Naive thymus-derived CD4-positive, alpha-beta T cell (primary cell): ENCODE measurements at regions not wholly inside any gene's neighbourhood (a gene's known extent, or its start where the extent isn't known, plus 50 kb on each side); places are given as distances from the start of the nearest gene placed in this dataset.

Source experiments
- ATAC-seq: fragments of 150-1000 bp; cut with Tn5 transposase; 2 replicates; pipeline ENCODE4 v1.10.0; 2021; ENCODE audit warnings: mild to moderate bottlenecking, moderate library complexity
- CTCF ChIA-PET: fragments of 350-600 bp; sonication (Branson Sonifier 250); formaldehyde crosslinking; loops from one replicate; lab custom pipeline; 2021; ENCODE audit warnings: antibody characterized with exemption; lab: Charles Lee
- POLR2A ChIA-PET: fragments of 350-600 bp; sonication (Branson Sonifier 250); formaldehyde crosslinking; loops from one replicate; lab custom pipeline; 2021; ENCODE audit warnings: antibody characterized with exemption, inconsistent platforms; lab: Charles Lee
- DNase-seq, 9 donors: peaks; one replicate each; pipeline versions ENCODE4 v3.0.0 to v3.0.0-alpha.2; 2020 to 2022; ENCODE audit warnings: mixed read lengths in 1 of 9
- H3K27ac ChIP-seq: one replicate; pipeline ENCODE4 v1.7.0; 2013; ENCODE audit warnings: mild to moderate bottlenecking, low read depth, low read length, moderate library complexity
- H3K27me3 ChIP-seq, 2 donors: one replicate each; pipeline ENCODE4 v1.7.0; 2013; ENCODE audit warnings: low read length in 2 of 2, mild to moderate bottlenecking in 2 of 2, moderate library complexity in 2 of 2; ENCODE audit not compliant: control insufficient read depth in 2 of 2, insufficient read depth in 2 of 2
- H3K36me3 ChIP-seq, 3 experiments: 1 replicate in 2 of 3; 2 replicates in 1 of 3; pipeline ENCODE4 v1.7.0; 2013; ENCODE audit warnings: low read length in 3 of 3, mild to moderate bottlenecking in 3 of 3, moderate library complexity in 1 of 3; ENCODE audit not compliant: insufficient read depth in 3 of 3, control insufficient read depth in 2 of 3
- H3K4me1 ChIP-seq, 2 donors: one replicate each; pipeline ENCODE4 v1.7.0; 2013; ENCODE audit warnings: low read length in 2 of 2, mild to moderate bottlenecking in 2 of 2, moderate library complexity in 1 of 2; ENCODE audit not compliant: control insufficient read depth in 2 of 2, insufficient read depth in 2 of 2
- H3K4me3 ChIP-seq: 2 replicates; pipeline ENCODE4 v1.7.0; 2013; ENCODE audit warnings: mild to moderate bottlenecking, low read length
- H3K9me3 ChIP-seq, 3 experiments: 1 replicate in 2 of 3; 2 replicates in 1 of 3; pipeline ENCODE4 v1.7.0; 2013; ENCODE audit warnings: low read length in 3 of 3; ENCODE audit not compliant: control insufficient read depth in 2 of 3
- H3K27ac Mint-ChIP-seq, 9 donors: one replicate each; pipeline ENCODE4 v1.8.0; 2020 to 2022; ENCODE audit warnings: mixed read lengths in 9 of 9, mild to moderate bottlenecking in 8 of 9, moderate library complexity in 5 of 9, inconsistent platforms in 2 of 9
- H3K27me3 Mint-ChIP-seq, 5 donors: one replicate each; pipeline ENCODE4 v1.8.0; 2021 to 2022; ENCODE audit warnings: mixed read lengths in 5 of 5, mild to moderate bottlenecking in 1 of 5
- H3K36me3 Mint-ChIP-seq, 5 donors: one replicate each; pipeline ENCODE4 v1.8.0; 2020 to 2022; ENCODE audit warnings: mixed read lengths in 5 of 5, mild to moderate bottlenecking in 3 of 5, inconsistent platforms in 1 of 5
- H3K4me1 Mint-ChIP-seq, 7 donors: one replicate each; pipeline ENCODE4 v1.8.0; 2020 to 2022; ENCODE audit warnings: mixed read lengths in 7 of 7, mild to moderate bottlenecking in 3 of 7, inconsistent platforms in 1 of 7
- H3K4me3 Mint-ChIP-seq, 10 donors: one replicate each; pipeline ENCODE4 v1.8.0; 2020 to 2022; ENCODE audit warnings: mild to moderate bottlenecking in 10 of 10, mixed read lengths in 10 of 10, moderate library complexity in 6 of 10, inconsistent platforms in 2 of 10
- H3K9me3 Mint-ChIP-seq, 11 donors: one replicate each; pipeline ENCODE4 v1.8.0; 2020 to 2022; ENCODE audit warnings: mixed read lengths in 11 of 11, mild to moderate bottlenecking in 4 of 11, inconsistent platforms in 1 of 11, moderate library complexity in 1 of 11
- intact Hi-C, 2 donors: fragments of 100-400 bp; cut with micrococcal nuclease; formaldehyde crosslinking; loops; one replicate each; pipeline ENCODE4 v1.15.1; 2023

DNA sequence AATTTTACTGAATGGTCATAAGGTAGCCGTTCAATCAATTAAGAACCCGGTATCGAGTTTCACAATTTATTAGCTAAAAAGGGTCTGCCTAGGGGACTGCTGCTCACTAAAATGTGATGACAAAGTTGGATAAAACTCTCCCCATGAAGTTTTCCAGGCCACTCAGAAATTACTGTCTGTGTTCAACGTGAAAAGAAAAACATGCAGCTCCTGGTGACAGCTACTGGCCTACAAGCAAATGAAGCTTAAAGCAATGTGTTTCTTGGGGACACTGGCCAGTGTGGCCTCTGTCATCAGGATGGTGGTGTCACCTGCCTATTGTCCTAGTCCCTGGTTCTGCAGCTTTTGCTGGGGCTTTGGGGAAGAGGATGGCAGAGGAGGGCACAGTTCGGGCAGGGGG is 222.6 kb downstream of the WDR11 start:
- no peak overlapping the region for H3K27ac Mint-ChIP-seq
- DNase-seq (no peak), ATAC-seq (no peak)
- CTCF ChIA-PET: no interaction called here
- no peaks in the 10 kb centered on the region for H3K36me3 ChIP-seq
- intact Hi-C loops: no loop called here
- H3K9me3 Mint-ChIP-seq: peaks cover 0 to 4% (median 0%) of the 10 kb centered on the region in 11 donors
- H3K27ac ChIP-seq: no peak overlapping the region
- peaks cover 0 to 16% (median under 1%) of the 10 kb centered on the region in 5 donors for H3K27me3 Mint-ChIP-seq
- no peaks in the 10 kb centered on the region for H3K9me3 ChIP-seq
- H3K27me3 ChIP-seq: no peaks in the 10 kb centered on the region
- no peaks in the 10 kb centered on the region for H3K4me1 ChIP-seq
- H3K4me3 Mint-ChIP-seq: no peak overlapping the region
- H3K36me3 Mint-ChIP-seq: no peaks in the 10 kb centered on the region
- H3K4me3 ChIP-seq: no peak overlapping the region
- POLR2A ChIA-PET: no interaction called here
- H3K4me1 Mint-ChIP-seq: no peaks in the 10 kb centered on the region

DNA sequence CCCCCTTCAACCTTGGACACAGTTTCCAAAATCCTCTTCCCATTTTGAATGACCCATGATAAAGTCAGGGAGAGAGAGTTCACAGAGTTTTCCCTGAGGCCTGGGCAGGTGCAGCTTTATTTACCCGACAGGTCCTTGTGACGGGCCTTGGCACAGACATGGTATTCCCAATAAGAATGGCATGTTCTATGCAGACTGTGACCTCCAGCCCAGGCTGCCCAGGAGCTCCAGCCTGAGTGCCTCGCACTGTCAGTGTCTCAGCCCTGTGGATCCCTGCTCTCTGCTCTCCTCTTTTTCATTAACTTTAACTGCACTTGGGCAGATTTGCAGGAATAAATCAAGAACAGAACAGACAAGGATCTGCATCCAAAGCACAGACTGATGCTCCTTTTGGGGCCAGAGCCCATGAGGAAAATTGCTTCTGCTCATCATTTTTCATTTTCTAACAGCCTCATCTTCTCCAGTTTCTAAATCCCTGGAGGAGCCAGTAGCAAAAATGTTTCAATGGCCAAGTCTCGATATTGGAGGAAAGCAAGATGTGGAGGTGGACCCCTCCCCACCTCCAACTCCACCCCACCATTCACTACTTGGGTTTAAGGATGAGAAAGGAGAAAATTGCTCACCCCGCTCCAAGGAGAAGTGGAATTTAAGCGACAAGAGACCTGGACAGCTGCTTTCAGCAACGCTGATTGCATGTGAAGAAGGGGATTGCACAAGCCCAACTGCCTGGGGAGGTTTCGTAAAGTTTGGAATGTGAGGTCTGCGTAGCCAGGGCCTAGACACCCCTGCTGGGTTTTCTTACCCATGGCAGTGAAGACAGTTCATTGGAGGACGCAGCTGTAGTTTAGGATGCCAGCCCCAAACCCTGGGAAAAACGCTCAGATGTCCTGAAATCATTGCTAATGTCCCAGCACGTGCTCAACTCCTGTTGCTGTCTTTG is 225.9 kb downstream of the WDR11 start:
- Histone ChIP-seq H3K4me1 (no peaks in the 10 kb centered on the region), H3K27me3 (no peaks in the 10 kb centered on the region), H3K36me3 (no peaks in the 10 kb centered on the region), H3K27ac (no peak overlapping the region), H3K4me3 (no peak overlapping the region), H3K9me3 (no peaks in the 10 kb centered on the region)
- DNase-seq (no peak), ATAC-seq (no peak)
- H3K27me3 Mint-ChIP-seq: peaks cover 0 to 11% (median 3%) of the 10 kb centered on the region in 5 donors
- no peaks in the 10 kb centered on the region for H3K36me3 Mint-ChIP-seq
- peaks cover 0 to 3% (median 0%) of the 10 kb centered on the region in 11 donors for H3K9me3 Mint-ChIP-seq
- CTCF ChIA-PET: no interaction called here
- no peaks in the 10 kb centered on the region for H3K4me1 Mint-ChIP-seq
- H3K4me3 Mint-ChIP-seq: no peak overlapping the region
- no peak overlapping the region for H3K27ac Mint-ChIP-seq
- POLR2A ChIA-PET: no interaction called here
- intact Hi-C loops: no loop called here

GRCh38 chr10:121078036-121078435 is 226.9 kb downstream of the WDR11 start:
- H3K27ac Mint-ChIP-seq: no peak overlapping the region
- no peaks in the 10 kb centered on the region for H3K4me1 ChIP-seq
- H3K36me3 Mint-ChIP-seq: no peaks in the 10 kb centered on the region
- H3K27ac ChIP-seq: no peak overlapping the region
- ChIA-PET CTCF (no interaction called here), POLR2A (no interaction called here)
- intact Hi-C loops: no loop called here
- no peaks in the 10 kb centered on the region for H3K9me3 ChIP-seq
- peaks cover 0 to 11% (median 6%) of the 10 kb centered on the region in 5 donors for H3K27me3 Mint-ChIP-seq
- no peaks in the 10 kb centered on the region for H3K4me1 Mint-ChIP-seq
- no peaks in the 10 kb centered on the region for H3K36me3 ChIP-seq
- no peak overlapping the region for H3K4me3 ChIP-seq
- DNase-seq: no peak
- H3K4me3 Mint-ChIP-seq: no peak overlapping the region
- H3K27me3 ChIP-seq: no peaks in the 10 kb centered on the region
- no peak for ATAC-seq
- H3K9me3 Mint-ChIP-seq: peaks cover 0 to 6% (median 0%) of the 10 kb centered on the region in 11 donors

DNA sequence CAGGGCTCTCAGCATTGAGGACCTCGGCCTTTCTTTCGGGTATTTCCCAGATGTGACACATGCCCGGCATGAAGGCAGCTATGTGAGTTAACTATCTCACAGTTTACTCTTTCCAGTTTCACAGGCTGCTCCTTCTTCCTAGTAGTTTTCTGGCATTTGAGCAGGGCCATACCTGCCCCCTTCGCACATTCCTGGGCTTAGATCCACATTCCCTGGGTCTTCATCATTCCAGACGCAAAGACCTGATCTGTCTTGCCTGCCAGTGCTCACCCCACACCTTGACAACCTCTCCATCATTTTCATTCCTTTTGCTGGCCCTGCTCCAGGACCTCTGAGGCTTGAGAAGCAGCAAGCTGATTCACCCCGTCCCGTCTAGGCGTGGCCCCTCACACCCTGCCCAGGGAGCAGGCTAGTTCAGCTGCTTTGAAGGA is 227.5 kb downstream of the WDR11 start:
- H3K9me3 ChIP-seq: no peaks in the 10 kb centered on the region
- Mint-ChIP-seq H3K4me3 (no peak overlapping the region), H3K36me3 (no peaks in the 10 kb centered on the region), H3K9me3 (peaks cover 0 to 6% (median 0%) of the 10 kb centered on the region in 11 donors), H3K4me1 (no peaks in the 10 kb centered on the region), H3K27ac (no peak overlapping the region), H3K27me3 (peaks cover 0 to 11% (median 6%) of the 10 kb centered on the region in 5 donors)
- no peak overlapping the region for H3K4me3 ChIP-seq
- no peaks in the 10 kb centered on the region for H3K27me3 ChIP-seq
- no peaks in the 10 kb centered on the region for H3K4me1 ChIP-seq
- no peak overlapping the region for H3K27ac ChIP-seq
- POLR2A ChIA-PET: no interaction called here
- H3K36me3 ChIP-seq: no peaks in the 10 kb centered on the region
- DNase-seq (no peak), ATAC-seq (no peak)
- intact Hi-C loops: no loop called here
- CTCF ChIA-PET: no interaction called here

DNA sequence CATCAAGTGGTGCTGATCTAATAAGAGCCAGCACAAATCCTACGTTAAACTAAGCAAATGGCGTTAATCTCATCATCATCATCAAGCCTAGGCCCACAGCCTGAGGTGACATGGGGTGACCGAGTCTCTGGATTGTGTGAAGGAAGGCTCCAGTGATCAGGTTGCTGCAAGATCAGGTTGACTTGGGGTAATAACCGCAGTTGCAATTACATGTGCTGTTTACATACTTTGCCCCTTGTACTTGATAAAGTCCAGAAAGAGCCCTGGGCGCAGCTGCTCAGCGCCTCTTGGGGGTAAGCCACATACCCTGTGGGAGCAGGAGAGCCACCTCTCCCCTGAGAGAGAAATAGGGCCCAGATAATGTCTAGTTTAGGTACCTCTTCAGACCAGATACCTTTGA is 228.1 kb downstream of the WDR11 start:
- Histone ChIP-seq H3K27me3 (no peaks in the 10 kb centered on the region), H3K36me3 (no peaks in the 10 kb centered on the region), H3K9me3 (no peaks in the 10 kb centered on the region), H3K4me1 (no peaks in the 10 kb centered on the region), H3K27ac (no peak overlapping the region), H3K4me3 (no peak overlapping the region)
- ATAC-seq: no peak
- ChIA-PET CTCF (no interaction called here), POLR2A (no interaction called here)
- no peaks in the 10 kb centered on the region for H3K4me1 Mint-ChIP-seq
- peaks cover 0 to 11% (median 6%) of the 10 kb centered on the region in 5 donors for H3K27me3 Mint-ChIP-seq
- H3K27ac Mint-ChIP-seq: no peak overlapping the region
- no peaks in the 10 kb centered on the region for H3K36me3 Mint-ChIP-seq
- H3K4me3 Mint-ChIP-seq: no peak overlapping the region
- DNase-seq: no peak
- intact Hi-C loops: no loop called here
- peaks cover 0 to 6% (median 0%) of the 10 kb centered on the region in 11 donors for H3K9me3 Mint-ChIP-seq

GRCh38 chr10:121080281-121080891 is 229.2 kb downstream of the WDR11 start:
- H3K27me3 ChIP-seq: no peaks in the 10 kb centered on the region
- no peak overlapping the region for H3K4me3 Mint-ChIP-seq
- H3K9me3 ChIP-seq: no peaks in the 10 kb centered on the region
- H3K4me3 ChIP-seq: no peak overlapping the region
- peaks cover 0 to 6% (median 0%) of the 10 kb centered on the region in 11 donors for H3K9me3 Mint-ChIP-seq
- no peaks in the 10 kb centered on the region for H3K4me1 Mint-ChIP-seq
- ATAC-seq: no peak
- H3K4me1 ChIP-seq: no peaks in the 10 kb centered on the region
- no peak overlapping the region for H3K27ac ChIP-seq
- H3K27me3 Mint-ChIP-seq: peaks cover 0 to 15% (median 9%) of the 10 kb centered on the region in 5 donors
- H3K36me3 Mint-ChIP-seq: no peaks in the 10 kb centered on the region
- no peak for DNase-seq
- CTCF ChIA-PET: no interaction called here
- intact Hi-C loops: no loop called here
- POLR2A ChIA-PET: no interaction called here
- H3K36me3 ChIP-seq: no peaks in the 10 kb centered on the region
- H3K27ac Mint-ChIP-seq: no peak overlapping the region
